ENCODE measurements at regions not wholly inside any gene's neighbourhood (a gene's known extent, or its start where the extent isn't known, plus 50 kb on each side); places are given as distances from the start of the nearest gene placed in this dataset.

- Histone ChIP-seq H4K20me1 (ENCODE audit: insufficient read depth, low read length) (no peaks in the 10 kb centered on the region), H3K79me2 (ENCODE audit: insufficient read depth, low read length) (no peaks in the 10 kb centered on the region), H3K4me3 (ENCODE audit: insufficient read depth, low read length) (no peak overlapping the region), H3K27me3 (ENCODE audit: insufficient read depth, low read length) (no peaks in the 10 kb centered on the region), H2AFZ (ENCODE audit: low read length) (no peak overlapping the region), H3K27ac (ENCODE audit: low read depth, low read length) (no peak overlapping the region), H3K4me2 (ENCODE audit: insufficient read depth, low read length) (no peak overlapping the region), H3K9me3 (ENCODE audit: low read depth, low read length) (peaks cover 3% of the 10 kb centered on the region), H3K4me1 (ENCODE audit: insufficient read depth, low read length) (no peaks in the 10 kb centered on the region), H3K36me3 (ENCODE audit: insufficient read depth, low read length) (no peaks in the 10 kb centered on the region)
- no peak for TF ChIP-seq CTCF (IDR thresholded peaks at IDR 0.05; ENCODE audit: extremely low read depth, low read depth, low read length)
- no peak for DNase-seq (ENCODE audit: insufficient read length, low spot score, missing footprints)
Measured at GRCh38 chr12:24396224-24396623, 446.8 kb upstream of the SOX5 start.

- Histone ChIP-seq H3K36me3 (ENCODE audit: insufficient read depth, low read length) (no peaks in the 10 kb centered on the region), H3K27ac (ENCODE audit: low read depth, low read length) (no peak overlapping the region), H2AFZ (ENCODE audit: low read length) (no peak overlapping the region), H3K4me2 (ENCODE audit: insufficient read depth, low read length) (no peak overlapping the region), H4K20me1 (ENCODE audit: insufficient read depth, low read length) (no peaks in the 10 kb centered on the region), H3K4me1 (ENCODE audit: insufficient read depth, low read length) (no peaks in the 10 kb centered on the region), H3K27me3 (ENCODE audit: insufficient read depth, low read length) (no peaks in the 10 kb centered on the region), H3K4me3 (ENCODE audit: insufficient read depth, low read length) (no peak overlapping the region), H3K9me3 (ENCODE audit: low read depth, low read length) (peaks cover 3% of the 10 kb centered on the region), H3K79me2 (ENCODE audit: insufficient read depth, low read length) (no peaks in the 10 kb centered on the region)
- DNase-seq (ENCODE audit: insufficient read length, low spot score, missing footprints), result no peak
- no peak for TF ChIP-seq CTCF (IDR thresholded peaks at IDR 0.05; ENCODE audit: extremely low read depth, low read depth, low read length)
Measured at GRCh38 chr12:24394246-24394645, 444.8 kb upstream of the SOX5 start.

GRCh38 chr12:24393071-24393470 is 443.6 kb upstream of the SOX5 start:
- Histone ChIP-seq H3K27ac (ENCODE audit: low read depth, low read length) (no peak overlapping the region), H3K9me3 (ENCODE audit: low read depth, low read length) (peaks cover 3% of the 10 kb centered on the region), H3K79me2 (ENCODE audit: insufficient read depth, low read length) (no peaks in the 10 kb centered on the region), H3K4me1 (ENCODE audit: insufficient read depth, low read length) (no peaks in the 10 kb centered on the region), H3K27me3 (ENCODE audit: insufficient read depth, low read length) (no peaks in the 10 kb centered on the region), H4K20me1 (ENCODE audit: insufficient read depth, low read length) (no peaks in the 10 kb centered on the region), H3K4me2 (ENCODE audit: insufficient read depth, low read length) (no peak overlapping the region), H2AFZ (ENCODE audit: low read length) (no peak overlapping the region), H3K36me3 (ENCODE audit: insufficient read depth, low read length) (no peaks in the 10 kb centered on the region), H3K4me3 (ENCODE audit: insufficient read depth, low read length) (no peak overlapping the region)
- DNase-seq (ENCODE audit: insufficient read length, low spot score, missing footprints), result no peak
- no peak for TF ChIP-seq CTCF (IDR thresholded peaks at IDR 0.05; ENCODE audit: extremely low read depth, low read depth, low read length)

- Histone ChIP-seq H3K79me2 (ENCODE audit: insufficient read depth, low read length) (no peaks in the 10 kb centered on the region), H3K4me3 (ENCODE audit: insufficient read depth, low read length) (no peak overlapping the region), H2AFZ (ENCODE audit: low read length) (no peak overlapping the region), H3K4me2 (ENCODE audit: insufficient read depth, low read length) (no peak overlapping the region), H3K4me1 (ENCODE audit: insufficient read depth, low read length) (no peaks in the 10 kb centered on the region), H3K36me3 (ENCODE audit: insufficient read depth, low read length) (no peaks in the 10 kb centered on the region), H4K20me1 (ENCODE audit: insufficient read depth, low read length) (no peaks in the 10 kb centered on the region), H3K9me3 (ENCODE audit: low read depth, low read length) (peaks cover 3% of the 10 kb centered on the region), H3K27ac (ENCODE audit: low read depth, low read length) (no peak overlapping the region), H3K27me3 (ENCODE audit: insufficient read depth, low read length) (no peaks in the 10 kb centered on the region)
- no peak for TF ChIP-seq CTCF (IDR thresholded peaks at IDR 0.05; ENCODE audit: extremely low read depth, low read depth, low read length)
- no peak for DNase-seq (ENCODE audit: insufficient read length, low spot score, missing footprints)
Measured at GRCh38 chr12:24389394-24389793, 439.9 kb upstream of the SOX5 start.
